Muscle of leg (tissue), 3 donors: ENCODE measurements at regions not wholly inside any gene's neighbourhood (a gene's known extent, or its start where the extent isn't known, plus 50 kb on each side); places are given as distances from the start of the nearest gene placed in this dataset.

ENCODE experiments used
- DNase-seq: peaks from one replicate; pipeline ENCODE4 v3.0.0; 2013
- H3K27ac ChIP-seq: one replicate; pipeline ENCODE4 v1.5.1; 2013; ENCODE audit warnings: mild to moderate bottlenecking, low read length, control low read depth
- H3K27me3 ChIP-seq: one replicate; pipeline ENCODE4 v1.6.1; 2013; ENCODE audit warnings: low read length; ENCODE audit not compliant: control insufficient read depth, insufficient read depth
- H3K36me3 ChIP-seq: one replicate; pipeline ENCODE4 v1.6.1; 2013; ENCODE audit warnings: low read length; ENCODE audit not compliant: control insufficient read depth, insufficient read depth
- H3K4me1 ChIP-seq: one replicate; pipeline ENCODE4 v1.6.1; 2013; ENCODE audit warnings: low read length; ENCODE audit not compliant: control insufficient read depth, insufficient read depth
- H3K4me3 ChIP-seq: one replicate; pipeline ENCODE4 v1.5.1; 2013; ENCODE audit warnings: low read length, control low read depth
- H3K9me3 ChIP-seq: replicated peaks from 2 replicates; pipeline ENCODE4 v1.6.1; 2013; ENCODE audit warnings: low read depth, low read length; ENCODE audit not compliant: control insufficient read depth
- WGBS: methylation state at CpG from one replicate; pipeline ENCODE4 v1.1.5; 2013; ENCODE audit warnings: missing lambda C conversion rate; ENCODE audit not compliant: insufficient coverage; 5-methylcytosine and 5-hydroxymethylcytosine counted together

DNA sequence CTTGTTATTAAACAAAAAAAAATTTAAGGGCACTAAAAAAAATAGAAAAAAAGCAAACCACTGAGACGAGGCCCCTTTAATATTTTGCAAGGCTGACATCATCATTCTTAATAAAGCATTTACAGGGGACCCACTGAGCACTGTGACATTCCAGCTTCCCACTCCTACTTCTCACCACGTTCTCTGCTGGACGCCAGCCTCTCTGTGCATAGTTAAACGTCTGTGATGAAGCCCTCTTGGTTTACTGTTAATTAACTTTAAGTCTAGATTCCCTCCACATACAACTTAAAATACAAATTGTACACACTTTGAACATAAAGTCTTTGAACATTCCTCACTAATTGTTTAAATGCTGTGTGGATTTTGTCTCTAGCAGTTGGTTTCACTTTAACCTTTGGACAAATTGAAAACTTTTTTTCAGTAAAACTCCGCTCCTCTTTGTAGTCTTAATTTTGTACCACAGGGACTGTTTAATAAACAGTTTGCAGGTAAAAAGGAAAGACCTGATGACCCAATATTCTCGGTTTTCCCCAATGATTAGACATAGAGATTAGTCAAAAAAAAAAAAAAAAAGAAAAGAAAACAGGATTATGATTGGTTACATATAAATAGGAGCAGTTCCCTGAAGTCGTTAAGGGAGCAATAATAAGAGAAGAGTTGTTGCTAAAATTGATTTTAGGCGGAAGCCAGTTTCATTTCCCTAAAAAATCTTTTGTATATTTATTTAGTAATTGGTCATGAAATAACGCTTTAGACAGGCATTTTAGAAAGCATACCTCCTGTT lies 219.8 kb downstream of the MZT1 start:
- no peaks in the 10 kb centered on the region for H3K4me1 ChIP-seq
- no peaks in the 10 kb centered on the region for H3K36me3 ChIP-seq
- WGBS: no CpG with 5 or more reads among the region's 9 CpGs
- DNase-seq: peak; percentile 29
- H3K9me3 ChIP-seq: no peaks in the 10 kb centered on the region
- H3K27ac ChIP-seq: no peak overlapping the region
- H3K4me3 ChIP-seq: peak overlapping the region; percentile 15
- H3K27me3 ChIP-seq: no peaks in the 10 kb centered on the region

- H3K4me1 ChIP-seq: no peaks in the 10 kb centered on the region
- no peaks in the 10 kb centered on the region for H3K36me3 ChIP-seq
- no peak overlapping the region for H3K4me3 ChIP-seq
- H3K27ac ChIP-seq: no peak overlapping the region
- no peak for DNase-seq
- no peaks in the 10 kb centered on the region for H3K27me3 ChIP-seq
- no peaks in the 10 kb centered on the region for H3K9me3 ChIP-seq
These were observed 220.7 kb downstream of the MZT1 start for GRCh38 chr13:72506706-72507105.

DNA sequence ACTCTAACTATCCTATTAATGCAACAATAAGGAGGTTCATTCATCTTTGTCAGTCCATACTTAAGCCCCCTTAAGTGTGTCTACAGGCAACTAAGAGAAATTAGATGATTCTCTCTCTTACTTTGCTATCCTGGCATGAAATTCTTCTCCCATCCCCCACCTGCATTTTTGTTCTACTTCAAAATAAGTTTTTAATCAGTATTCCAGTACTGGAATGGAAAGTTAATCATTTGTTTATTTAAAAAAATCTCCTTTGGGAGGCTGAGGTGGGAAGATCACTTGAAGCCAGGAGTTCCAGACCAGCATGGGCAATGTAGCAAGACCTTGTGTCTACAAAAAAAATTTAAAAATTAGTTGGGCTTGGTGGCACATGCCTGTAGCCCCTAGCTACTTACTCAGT lies 222.1 kb downstream of the MZT1 start:
- H3K9me3 ChIP-seq: no peaks in the 10 kb centered on the region
- H3K4me3 ChIP-seq: no peak overlapping the region
- no peaks in the 10 kb centered on the region for H3K27me3 ChIP-seq
- no peaks in the 10 kb centered on the region for H3K4me1 ChIP-seq
- H3K36me3 ChIP-seq: no peaks in the 10 kb centered on the region
- no peak for DNase-seq
- no peak overlapping the region for H3K27ac ChIP-seq

GRCh38 chr13:72504131-72504841 lies 223.1 kb downstream of the MZT1 start:
- Histone ChIP-seq H3K27me3 (no peaks in the 10 kb centered on the region), H3K36me3 (no peaks in the 10 kb centered on the region), H3K4me1 (no peaks in the 10 kb centered on the region), H3K27ac (no peak overlapping the region), H3K4me3 (no peak overlapping the region), H3K9me3 (no peaks in the 10 kb centered on the region)
- 40% methylated on average over 1 of the region's 5 CpGs for WGBS
- DNase-seq: no peak

- H3K4me1 ChIP-seq: no peaks in the 10 kb centered on the region
- H3K36me3 ChIP-seq: no peaks in the 10 kb centered on the region
- no CpG with 5 or more reads among the region's 2 CpGs for WGBS
- no peak overlapping the region for H3K27ac ChIP-seq
- no peak overlapping the region for H3K4me3 ChIP-seq
- no peaks in the 10 kb centered on the region for H3K9me3 ChIP-seq
- DNase-seq: no peak
- no peaks in the 10 kb centered on the region for H3K27me3 ChIP-seq
These were observed 226.6 kb downstream of the MZT1 start for GRCh38 chr13:72500851-72501250.

- Histone ChIP-seq H3K9me3 (no peaks in the 10 kb centered on the region), H3K4me3 (no peak overlapping the region), H3K36me3 (no peaks in the 10 kb centered on the region), H3K27me3 (no peaks in the 10 kb centered on the region), H3K27ac (no peak overlapping the region), H3K4me1 (no peaks in the 10 kb centered on the region)
- WGBS: no CpG with 5 or more reads among the region's 4 CpGs
- DNase-seq: peak; percentile 11
These were observed 231.7 kb downstream of the MZT1 start for GRCh38 chr13:72495681-72496080.

DNA sequence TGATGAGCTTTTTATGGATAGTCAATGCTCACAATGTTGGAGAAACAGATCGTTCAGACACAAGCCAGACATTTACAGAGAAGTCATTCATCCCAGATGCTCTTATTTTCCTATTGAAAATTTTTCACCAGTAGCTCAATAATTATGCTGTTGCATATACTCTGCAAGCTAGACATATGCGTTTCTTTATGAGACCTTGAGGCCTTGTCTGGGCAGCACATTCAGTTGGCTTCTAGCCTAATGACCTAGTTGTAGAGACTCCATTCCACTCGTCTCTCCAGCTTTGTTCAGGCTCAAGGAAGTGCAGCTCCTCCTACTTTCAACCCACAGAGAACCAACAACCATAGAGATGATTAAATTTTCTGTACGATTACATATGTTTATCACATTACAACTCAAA lies 237.7 kb downstream of the MZT1 start:
- Histone ChIP-seq H3K27me3 (no peaks in the 10 kb centered on the region), H3K36me3 (no peaks in the 10 kb centered on the region), H3K4me1 (no peaks in the 10 kb centered on the region), H3K9me3 (no peaks in the 10 kb centered on the region), H3K4me3 (no peak overlapping the region), H3K27ac (no peak overlapping the region)
- WGBS: 60% methylated on average over 1 of the region's 4 CpGs
- peak; percentile 10 for DNase-seq

DNA sequence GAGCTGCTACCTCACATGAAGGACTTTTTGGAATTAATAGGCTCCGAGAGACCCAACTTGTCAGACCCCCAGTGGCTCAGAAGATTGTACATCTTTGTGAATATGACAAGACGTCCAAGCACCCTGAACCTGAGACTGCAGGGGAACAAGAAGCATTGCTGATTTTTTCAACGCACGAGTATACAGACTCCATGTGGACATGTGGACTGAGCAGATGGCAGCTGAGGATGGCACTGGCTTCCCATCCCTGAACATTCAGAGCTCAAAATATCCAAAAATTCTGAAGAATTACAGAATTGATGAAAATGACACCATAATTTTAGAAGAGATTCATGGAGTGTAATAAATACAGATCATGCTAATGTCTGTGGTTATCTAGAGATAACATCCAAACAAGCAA lies 254.1 kb downstream of the MZT1 start:
- no peak overlapping the region for H3K27ac ChIP-seq
- H3K36me3 ChIP-seq: no peaks in the 10 kb centered on the region
- H3K4me1 ChIP-seq: no peaks in the 10 kb centered on the region
- no peak overlapping the region for H3K4me3 ChIP-seq
- DNase-seq: no peak
- 79% methylated on average over 4 of the region's 4 CpGs for WGBS
- no peaks in the 10 kb centered on the region for H3K9me3 ChIP-seq
- no peaks in the 10 kb centered on the region for H3K27me3 ChIP-seq

GRCh38 chr13:72469906-72470305 lies 257.5 kb downstream of the MZT1 start:
- Histone ChIP-seq H3K9me3 (no peaks in the 10 kb centered on the region), H3K4me3 (no peak overlapping the region), H3K4me1 (no peaks in the 10 kb centered on the region), H3K27me3 (no peaks in the 10 kb centered on the region), H3K27ac (no peak overlapping the region), H3K36me3 (no peaks in the 10 kb centered on the region)
- peak; percentile 1 for DNase-seq

DNA sequence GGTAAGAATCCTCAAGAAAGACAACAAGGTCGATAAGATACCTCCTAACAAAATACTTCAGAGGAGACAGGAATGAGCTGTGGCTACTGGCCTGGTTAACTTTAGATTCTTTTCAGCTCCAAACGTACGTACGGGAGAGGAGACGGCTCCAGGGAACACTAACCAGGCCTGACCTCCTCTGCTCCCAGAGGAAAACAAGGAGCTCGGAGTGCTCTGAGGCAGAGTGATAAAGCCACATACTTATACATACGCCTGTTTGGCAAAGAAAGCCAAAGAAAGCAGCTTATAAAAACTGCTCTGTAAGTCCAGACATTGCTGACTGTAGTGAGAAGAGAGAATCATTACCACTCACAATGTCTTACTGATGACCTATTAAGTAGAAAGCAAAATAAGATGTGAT lies 263.9 kb downstream of the MZT1 start:
- Histone ChIP-seq H3K27me3 (no peaks in the 10 kb centered on the region), H3K4me1 (no peaks in the 10 kb centered on the region), H3K27ac (no peak overlapping the region), H3K36me3 (no peaks in the 10 kb centered on the region), H3K9me3 (no peaks in the 10 kb centered on the region), H3K4me3 (no peak overlapping the region)
- 40% methylated on average over 3 of the region's 7 CpGs for WGBS
- peak; percentile 16 for DNase-seq

DNA sequence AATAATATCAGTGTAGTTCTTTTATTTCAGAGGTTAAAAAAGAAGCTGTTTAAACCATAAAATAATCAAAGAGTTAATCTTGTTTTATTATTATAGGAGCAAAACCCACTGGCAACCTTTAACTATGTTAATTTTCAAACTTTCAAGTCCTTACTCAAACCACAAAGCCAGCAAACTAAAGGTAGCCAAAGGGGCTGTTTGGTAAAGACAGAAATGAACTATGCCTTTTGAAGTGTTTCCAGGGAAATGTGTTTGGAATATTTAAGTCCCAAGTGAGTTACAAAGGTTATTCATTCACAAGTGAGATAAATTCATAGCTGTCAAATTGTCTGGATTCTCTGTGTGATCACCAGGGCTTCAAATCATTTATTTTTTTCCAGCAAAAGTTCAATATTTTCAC lies 264.7 kb downstream of the MZT1 start:
- Histone ChIP-seq H3K4me1 (no peaks in the 10 kb centered on the region), H3K27ac (no peak overlapping the region), H3K4me3 (no peak overlapping the region), H3K36me3 (no peaks in the 10 kb centered on the region), H3K9me3 (no peaks in the 10 kb centered on the region), H3K27me3 (no peaks in the 10 kb centered on the region)
- no peak for DNase-seq
